ENCODE measurements at regions not wholly inside any gene's neighbourhood (a gene's known extent, or its start where the extent isn't known, plus 50 kb on each side); places are given as distances from the start of the nearest gene placed in this dataset.
"Not testable (repeated sequence)": the region's sequence is repeated elsewhere in the genome, so short reads cannot be mapped to it uniquely, and the experiment has no call there.

- no peak for ATAC-seq
- no peak overlapping the region for H3K4me3 Mint-ChIP-seq
- POLR2A ChIA-PET: no interaction called here
- TF ChIP-seq CTCF (IDR thresholded peaks at IDR 0.05): no peak
- no peak overlapping the region for H3K27ac Mint-ChIP-seq
- H3K36me3 Mint-ChIP-seq (ENCODE audit: low read depth): no peaks in the 10 kb centered on the region
- DNase-seq: no peak
- CTCF ChIA-PET: no interaction called here
- no peaks in the 10 kb centered on the region for H3K27me3 Mint-ChIP-seq
- H3K4me1 Mint-ChIP-seq (ENCODE audit: low read depth): no peaks in the 10 kb centered on the region
- peaks cover 21% of the 10 kb centered on the region for H3K9me3 Mint-ChIP-seq
- intact Hi-C loops (cut with micrococcal nuclease): no loop called here
These were observed 1985.7 kb upstream of the PRR20A start for GRCh38 chr13:55155046-55155445.

- TF ChIP-seq CTCF (IDR thresholded peaks at IDR 0.05): no peak
- peaks cover 19% of the 10 kb centered on the region for H3K9me3 Mint-ChIP-seq
- H3K27me3 Mint-ChIP-seq: no peaks in the 10 kb centered on the region
- intact Hi-C loops (cut with micrococcal nuclease): no loop called here
- H3K27ac Mint-ChIP-seq: no peak overlapping the region
- ATAC-seq: no peak
- H3K4me1 Mint-ChIP-seq (ENCODE audit: low read depth): no peaks in the 10 kb centered on the region
- H3K4me3 Mint-ChIP-seq: no peak overlapping the region
- POLR2A ChIA-PET: no interaction called here
- DNase-seq: no peak
- CTCF ChIA-PET: no interaction called here
- H3K36me3 Mint-ChIP-seq (ENCODE audit: low read depth): no peaks in the 10 kb centered on the region
These were observed 1981.0 kb upstream of the PRR20A start for GRCh38 chr13:55159765-55160164.

- DNase-seq (no peak), ATAC-seq (no peak)
- no peak overlapping the region for H3K27ac Mint-ChIP-seq
- no peaks in the 10 kb centered on the region for H3K27me3 Mint-ChIP-seq
- ChIA-PET POLR2A (no interaction called here), CTCF (no interaction called here)
- no peak overlapping the region for H3K4me3 Mint-ChIP-seq
- intact Hi-C loops (cut with micrococcal nuclease): no loop called here
- no peaks in the 10 kb centered on the region for H3K36me3 Mint-ChIP-seq (ENCODE audit: low read depth)
- no peak for TF ChIP-seq CTCF (IDR thresholded peaks at IDR 0.05)
- no peaks in the 10 kb centered on the region for H3K4me1 Mint-ChIP-seq (ENCODE audit: low read depth)
- H3K9me3 Mint-ChIP-seq: peaks cover 16% of the 10 kb centered on the region
These were observed 1979.9 kb upstream of the PRR20A start for GRCh38 chr13:55160867-55161266.

GRCh38 chr13:55178582-55178981 is 1962.1 kb upstream of the PRR20A start:
- ATAC-seq; CTCF ChIA-PET; POLR2A ChIA-PET; intact Hi-C loops (cut with micrococcal nuclease); H3K4me3 Mint-ChIP-seq; H3K27me3 Mint-ChIP-seq; H3K27ac Mint-ChIP-seq; H3K36me3 Mint-ChIP-seq (ENCODE audit: low read depth); H3K4me1 Mint-ChIP-seq (ENCODE audit: low read depth); DNase-seq: not testable (repeated sequence)
- peaks cover 21% of the 10 kb centered on the region for H3K9me3 Mint-ChIP-seq

GRCh38 chr13:55190996-55191395 is 1949.7 kb upstream of the PRR20A start:
- ChIA-PET POLR2A (no interaction called here), CTCF (no interaction called here)
- intact Hi-C loops (cut with micrococcal nuclease): no loop called here
- no peak for DNase-seq
- Mint-ChIP-seq H3K36me3 (ENCODE audit: low read depth) (no peaks in the 10 kb centered on the region), H3K4me3 (no peak overlapping the region), H3K27me3 (no peaks in the 10 kb centered on the region), H3K4me1 (ENCODE audit: low read depth) (no peaks in the 10 kb centered on the region), H3K27ac (no peak overlapping the region), H3K9me3 (peaks cover 12% of the 10 kb centered on the region)
- ATAC-seq: no peak
- TF ChIP-seq CTCF (IDR thresholded peaks at IDR 0.05): no peak

- intact Hi-C loops (cut with micrococcal nuclease): no loop called here
- H3K27me3 Mint-ChIP-seq: no peaks in the 10 kb centered on the region
- DNase-seq (no peak), ATAC-seq (no peak)
- no peak overlapping the region for H3K27ac Mint-ChIP-seq
- TF ChIP-seq CTCF (IDR thresholded peaks at IDR 0.05): no peak
- H3K4me3 Mint-ChIP-seq: no peak overlapping the region
- no peaks in the 10 kb centered on the region for H3K4me1 Mint-ChIP-seq (ENCODE audit: low read depth)
- ChIA-PET CTCF (no interaction called here), POLR2A (no interaction called here)
- H3K36me3 Mint-ChIP-seq (ENCODE audit: low read depth): no peaks in the 10 kb centered on the region
- peaks cover 23% of the 10 kb centered on the region for H3K9me3 Mint-ChIP-seq
These were observed 1941.6 kb upstream of the PRR20A start for GRCh38 chr13:55199134-55199533.
